Keratinocyte (primary cell): ENCODE measurements at regions not wholly inside any gene's neighbourhood (a gene's known extent, or its start where the extent isn't known, plus 50 kb on each side); places are given as distances from the start of the nearest gene placed in this dataset.

Experiments used
- DNase-seq: peaks from one replicate; pipeline ENCODE4 v3.0.0-alpha.2; 2011; ENCODE audit warnings: low read depth, missing footprints, low spot score
- FAIRE-seq: peaks from 2 replicates; lab custom pipeline; 2011; peaks lifted over from hg19 to GRCh38; lab: Jason Lieb, UNC
- H2AFZ ChIP-seq: 2 replicates; pipeline ENCODE4 v1.6.0; 2012; ENCODE audit warnings: low read length, control low read depth, inconsistent platforms; ENCODE audit not compliant: control insufficient read depth
- H3K27ac ChIP-seq: 2 replicates; pipeline ENCODE4 v1.5.1; 2011; ENCODE audit warnings: low read length; ENCODE audit not compliant: control insufficient read depth, insufficient read depth
- H3K27me3 ChIP-seq: 3 replicates; pipeline ENCODE4 v1.6.0; 2011; ENCODE audit warnings: low read length; ENCODE audit not compliant: control insufficient read depth, insufficient read depth; ENCODE audit errors: extremely low read depth
- H3K36me3 ChIP-seq, 2 experiments: 2 replicates in 1 of 2; 3 replicates in 1 of 2; pipeline ENCODE4 v1.5.1; 2011; ENCODE audit warnings: low read length in 2 of 2, mild to moderate bottlenecking in 1 of 2; ENCODE audit not compliant: control insufficient read depth in 2 of 2, insufficient read depth in 2 of 2; ENCODE audit errors: extremely low read depth in 1 of 2
- H3K4me1 ChIP-seq: 3 replicates; pipeline ENCODE4 v1.5.1; 2011; ENCODE audit warnings: low read length; ENCODE audit not compliant: control insufficient read depth, insufficient read depth; ENCODE audit errors: extremely low read depth
- H3K4me2 ChIP-seq: 3 replicates; pipeline ENCODE4 v1.6.0; 2011; ENCODE audit warnings: low read depth, low read length; ENCODE audit not compliant: control insufficient read depth, insufficient read depth; ENCODE audit errors: extremely low read depth
- H3K4me3 ChIP-seq, 3 experiments: fragments of 200-600 bp in 1 of 3; sonication (generic) in 1 of 3; 2 replicates in 2 of 3; 3 replicates in 1 of 3; pipeline ENCODE4 v1.5.1; 2011 to 2016; ENCODE audit warnings: low read length in 3 of 3, mild to moderate bottlenecking in 3 of 3, control low read depth in 2 of 3, inconsistent platforms in 1 of 3, low read depth in 1 of 3, mixed read lengths in 1 of 3, mixed run types in 1 of 3, moderate library complexity in 1 of 3; ENCODE audit not compliant: control insufficient read depth in 2 of 3, insufficient read depth in 2 of 3; ENCODE audit errors: extremely low read depth in 1 of 3
- H3K79me2 ChIP-seq: 2 replicates; pipeline ENCODE4 v1.6.0; 2012; ENCODE audit warnings: low read length; ENCODE audit not compliant: control insufficient read depth, insufficient read depth
- H3K9ac ChIP-seq: 3 replicates; pipeline ENCODE4 v1.6.0; 2011; ENCODE audit warnings: low read length; ENCODE audit not compliant: control insufficient read depth, insufficient read depth; ENCODE audit errors: extremely low read depth
- H3K9me1 ChIP-seq: 3 replicates; pipeline ENCODE4 v1.6.0; 2011; ENCODE audit warnings: low read length; ENCODE audit not compliant: control insufficient read depth, insufficient read depth; ENCODE audit errors: extremely low read depth
- H3K9me3 ChIP-seq: 2 replicates; pipeline ENCODE4 v1.5.1; 2012; ENCODE audit warnings: low read depth, low read length; ENCODE audit not compliant: control insufficient read depth
- H4K20me1 ChIP-seq: 3 replicates; pipeline ENCODE4 v1.6.0; 2011; ENCODE audit warnings: low read length; ENCODE audit not compliant: control insufficient read depth, insufficient read depth; ENCODE audit errors: extremely low read depth
- CTCF ChIP-seq, 3 experiments: IDR thresholded peaks in 1 of 3; conservative IDR thresholded peaks in 1 of 3; optimal IDR thresholded peaks in 1 of 3; 2 replicates in 2 of 3; 3 replicates in 1 of 3; pipeline versions ENCODE3 to v1.5.1; 2011; ENCODE audit warnings: low read length in 3 of 3, mild to moderate bottlenecking in 3 of 3, moderate library complexity in 2 of 3, control low read depth in 1 of 3, inconsistent platforms in 1 of 3; ENCODE audit not compliant: insufficient read depth in 2 of 3; ENCODE audit errors: extremely low read depth in 1 of 3
- EZH2 ChIP-seq: IDR thresholded peaks from one replicate; pipeline ENCODE4 v1.6.1; 2012; ENCODE audit warnings: inconsistent platforms, mild to moderate bottlenecking, low read length, moderate library complexity
- dilution Hi-C: fragments of 300-500 bp; cut with MboI; formaldehyde crosslinking; loops from one replicate; pipeline ENCODE4 v1.7.0; 2020; ENCODE audit warnings: low sequenced_read_pairs; ENCODE audit not compliant: extremely low pct_ligation_motif_present

- dilution Hi-C loops, result no loop called here
- Histone ChIP-seq H3K79me2 (no peaks in the 10 kb centered on the region), H3K9me1 (no peaks in the 10 kb centered on the region), H3K4me1 (no peaks in the 10 kb centered on the region), H3K4me2 (no peak overlapping the region), H3K36me3 (no peaks in the 10 kb centered on the region), H3K9me3 (no peaks in the 10 kb centered on the region), H4K20me1 (no peaks in the 10 kb centered on the region), H2AFZ (no peak overlapping the region), H3K27ac (no peak overlapping the region), H3K27me3 (no peaks in the 10 kb centered on the region), H3K9ac (no peak overlapping the region), H3K4me3 (no peak overlapping the region)
- TF ChIP-seq EZH2 (no peak), CTCF (optimal IDR thresholded peaks at IDR 0.05 in 1 of 3, IDR thresholded peaks at IDR 0.05 in 1 of 3, conservative IDR thresholded peaks at IDR 0.05 in 1 of 3; ENCODE audit: extremely low read depth in 1 of 3, insufficient read depth in 2 of 3, low read length in 3 of 3) (no peak)
- DNase-seq (no peak), FAIRE-seq (no peak)
Measured at GRCh38 chr12:19584732-19585131, 145.4 kb downstream of the AEBP2 start.

DNA sequence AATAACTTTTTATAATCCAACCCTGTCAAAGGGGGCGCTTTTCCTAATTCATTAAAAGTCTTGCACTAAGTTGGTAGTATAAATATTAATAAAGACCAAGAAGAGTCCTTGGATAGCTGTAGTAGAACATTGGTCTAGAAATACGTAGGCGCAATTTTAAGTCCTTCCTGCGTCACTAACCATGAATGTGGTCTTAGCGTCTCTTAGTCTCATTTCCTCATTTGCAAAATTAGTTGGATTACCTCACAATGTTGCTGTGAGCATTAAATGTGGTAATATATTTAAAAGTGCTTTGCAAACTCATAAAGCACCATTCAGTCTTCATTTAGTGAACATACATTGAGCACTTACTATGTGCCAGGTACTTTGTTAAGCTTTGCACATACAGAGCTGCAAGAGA is 149.7 kb downstream of the AEBP2 start:
- Histone ChIP-seq H3K9ac (no peak overlapping the region), H3K4me2 (no peak overlapping the region), H3K9me1 (no peaks in the 10 kb centered on the region), H3K36me3 (no peaks in the 10 kb centered on the region), H4K20me1 (no peaks in the 10 kb centered on the region), H2AFZ (no peak overlapping the region), H3K9me3 (no peaks in the 10 kb centered on the region), H3K27ac (no peak overlapping the region), H3K79me2 (no peaks in the 10 kb centered on the region), H3K4me1 (no peaks in the 10 kb centered on the region), H3K27me3 (no peaks in the 10 kb centered on the region), H3K4me3 (no peak overlapping the region)
- DNase-seq, result no peak
- no peak for TF ChIP-seq CTCF (optimal IDR thresholded peaks at IDR 0.05 in 1 of 3, IDR thresholded peaks at IDR 0.05 in 1 of 3, conservative IDR thresholded peaks at IDR 0.05 in 1 of 3; ENCODE audit: extremely low read depth in 1 of 3, insufficient read depth in 2 of 3, low read length in 3 of 3)
- TF ChIP-seq EZH2, result no peak
- dilution Hi-C loops, result no loop called here
- no peak for FAIRE-seq
